HepG2 (cell line): ENCODE measurements at regions not wholly inside any gene's neighbourhood (a gene's known extent, or its start where the extent isn't known, plus 50 kb on each side); places are given as distances from the start of the nearest gene placed in this dataset.

Source experiments
- ATAC-seq: fragments of 200-7000 bp; cut with Tn5 transposase; 3 replicates; pipeline ENCODE4 v1.9.1; 2020; ENCODE audit warnings: mild to moderate bottlenecking, moderate library complexity
- BruUV-seq: library from RNA; stranded (reverse); fragments of 400-500 nt; replicated peaks from 2 replicates; lab custom pipeline; 2021; lab: Mats Ljungman, UMichigan
- CTCF ChIA-PET: fragments of 300-600 bp; formaldehyde crosslinking; extraction: SDS; loops from one replicate; lab custom pipeline; 2021; ENCODE audit warnings: low total read pairs, inconsistent platforms, low intra/inter-chr PET ratio; lab: Yijun Ruan, JAX
- POLR2A ChIA-PET: fragments of 350-600 bp; sonication (Branson Sonifier 250); formaldehyde crosslinking; loops from one replicate; lab custom pipeline; 2020; ENCODE audit warnings: antibody characterized with exemption, inconsistent platforms; lab: Yijun Ruan, JAX
- DNase-seq: peaks from one replicate; pipeline ENCODE4 v3.0.0-alpha.2; 2015; ENCODE audit warnings: low spot score
- FAIRE-seq: peaks from 3 replicates; lab custom pipeline; 2011; peaks lifted over from hg19 to GRCh38; lab: Jason Lieb, UNC
- H2AFZ ChIP-seq: one replicate; pipeline ENCODE4 v1.6.1; 2011; ENCODE audit warnings: low read length, inconsistent platforms
- H3K27ac ChIP-seq: fragments of 300-600 bp; 3 replicates; pipeline ENCODE4 v1.8.0; 2011; ENCODE audit warnings: mixed run types, mild to moderate bottlenecking, mixed read lengths, low read length, inconsistent platforms; ENCODE audit not compliant: insufficient read depth; ENCODE audit errors: extremely low read length
- H3K27me3 ChIP-seq, 2 experiments: fragments of 200-600 bp in 1 of 2; 2 replicates in 1 of 2; 3 replicates in 1 of 2; pipeline versions ENCODE4 v1.6.0 to v1.8.0; 2011; ENCODE audit warnings: low read length in 2 of 2, mild to moderate bottlenecking in 2 of 2, moderate library complexity in 2 of 2, inconsistent platforms in 1 of 2; ENCODE audit not compliant: insufficient read depth in 2 of 2, control insufficient read depth in 1 of 2
- H3K36me3 ChIP-seq, 2 experiments: fragments of 200-600 bp in 1 of 2; replicated peaks in 1 of 2; 2 replicates in 1 of 2; 3 replicates in 1 of 2; pipeline versions ENCODE4 v1.5.1 to v1.8.0; 2011; ENCODE audit warnings: low read length in 2 of 2, inconsistent platforms in 1 of 2; ENCODE audit not compliant: insufficient read depth in 2 of 2, control insufficient read depth in 1 of 2
- H3K4me1 ChIP-seq: 2 replicates; pipeline ENCODE4 v1.5.1; 2012; ENCODE audit warnings: low read length, inconsistent platforms; ENCODE audit not compliant: insufficient read depth
- H3K4me2 ChIP-seq: 2 replicates; pipeline ENCODE4 v1.6.0; 2011; ENCODE audit warnings: low read depth, low read length, inconsistent platforms
- H3K4me3 ChIP-seq, 3 experiments: fragments of 200-600 bp in 1 of 3; sonication (generic), shearing (Covaris generic) in 1 of 3; replicated peaks in 1 of 3; 2 replicates each; pipeline ENCODE4 v1.5.1; 2011 to 2016; ENCODE audit warnings: low read length in 3 of 3, inconsistent platforms in 2 of 3, low read depth in 2 of 3, mild to moderate bottlenecking in 2 of 3, control low read depth in 1 of 3, mixed read lengths in 1 of 3; ENCODE audit not compliant: insufficient read depth in 1 of 3
- H3K79me2 ChIP-seq: one replicate; pipeline ENCODE4 v1.6.1; 2011; ENCODE audit warnings: low read length, inconsistent platforms; ENCODE audit not compliant: insufficient read depth
- H3K9ac ChIP-seq: 2 replicates; pipeline ENCODE4 v1.6.0; 2011; ENCODE audit warnings: mild to moderate bottlenecking, low read depth, low read length, inconsistent platforms; ENCODE audit not compliant: insufficient read depth
- H3K9me3 ChIP-seq: 2 replicates; pipeline ENCODE4 v1.5.1; 2012; ENCODE audit warnings: mild to moderate bottlenecking, low read length
- H4K20me1 ChIP-seq: 2 replicates; pipeline ENCODE4 v1.6.0; 2011; ENCODE audit warnings: inconsistent platforms, mild to moderate bottlenecking, low read length, moderate library complexity; ENCODE audit not compliant: insufficient read depth
- ATF5 ChIP-seq: sonication (generic); formaldehyde crosslinking; IDR thresholded peaks from 2 replicates; pipeline ENCODE4 v1.4.0; 2020; ENCODE audit warnings: mild to moderate bottlenecking, low read depth, missing genetic modification reagents
- DMAP1 ChIP-seq: IDR thresholded peaks from 2 replicates; pipeline ENCODE4 v1.6.1; 2016
- GFI1 ChIP-seq: sonication (generic); formaldehyde crosslinking; IDR thresholded peaks from 2 replicates; pipeline ENCODE4 v1.5.0; 2020; ENCODE audit warnings: missing genetic modification reagents, mild to moderate bottlenecking, borderline replicate concordance
- HNRNPK ChIP-seq: fragments of 200-400 bp; formaldehyde crosslinking; IDR thresholded peaks from 2 replicates; pipeline ENCODE4 v1.6.1; 2018; ENCODE audit warnings: low read length, low read depth, moderate library complexity, mild to moderate bottlenecking; ENCODE audit not compliant: poor library complexity, severe bottlenecking
- HNRNPUL1 ChIP-seq: fragments of 200-400 bp; formaldehyde crosslinking; IDR thresholded peaks from 2 replicates; pipeline ENCODE4 v1.6.1; 2017; ENCODE audit warnings: low read depth, mild to moderate bottlenecking, low read length, moderate library complexity
- SALL2 ChIP-seq: sonication (generic); formaldehyde crosslinking; IDR thresholded peaks from 2 replicates; pipeline ENCODE4 v1.8.1; 2023; ENCODE audit warnings: mild to moderate bottlenecking, missing genetic modification reagents, inconsistent platforms
- SMC3 ChIP-seq: IDR thresholded peaks from 2 replicates; pipeline ENCODE4 v1.6.1; 2011; ENCODE audit warnings: low read length, improper control_type of control experiment
- TRIM24 ChIP-seq: sonication (generic); formaldehyde crosslinking; IDR thresholded peaks from 2 replicates; pipeline ENCODE4 v1.8.0; 2022; ENCODE audit warnings: mild to moderate bottlenecking, missing genetic modification reagents
- ZNF282 ChIP-seq: fragments of 450-650 bp; IDR thresholded peaks from 2 replicates; pipeline ENCODE4 v1.6.1; 2018; ENCODE audit not compliant: partially characterized antibody
- ZNF510 ChIP-seq: sonication (generic); formaldehyde crosslinking; IDR thresholded peaks from 2 replicates; pipeline ENCODE4 v1.4.0; 2020; ENCODE audit warnings: low read depth, mild to moderate bottlenecking, missing genetic modification reagents
- ZNF530 ChIP-seq: sonication (generic); formaldehyde crosslinking; IDR thresholded peaks from 2 replicates; pipeline ENCODE4 v1.5.0; 2020; ENCODE audit warnings: low read depth, mild to moderate bottlenecking, missing genetic modification reagents
- ZNF800 ChIP-seq: sonication (generic); formaldehyde crosslinking; IDR thresholded peaks from 2 replicates; pipeline ENCODE4 v1.4.0; 2020; ENCODE audit warnings: missing genetic modification reagents
- ZNF850 ChIP-seq: sonication (generic); formaldehyde crosslinking; conservative IDR thresholded peaks from 2 replicates; pipeline ENCODE4 v1.9.0; 2021; ENCODE audit warnings: mild to moderate bottlenecking, missing genetic modification reagents
- WGBS: methylation state at CpG from one replicate; pipeline ENCODE4 v1.1.6; 2017; ENCODE audit warnings: low lambda C conversion rate; 5-methylcytosine and 5-hydroxymethylcytosine counted together
- in situ Hi-C: cut with HindIII; loops from 2 replicates; pipeline ENCODE4 v1.10.0; 2017; ENCODE audit warnings: low pct_unique_long_range_greater_than_20kb; ENCODE audit not compliant: extremely low pct_ligation_motif_present
- intact Hi-C: fragments of 100-400 bp; cut with micrococcal nuclease; formaldehyde crosslinking; loops from one replicate; pipeline ENCODE4 v1.10.0; 2022; ENCODE audit not compliant: unreplicated experiment

- intact Hi-C loops = no loop called here
- H3K36me3 ChIP-seq = no peaks in the 10 kb centered on the region
- WGBS = 2% methylated on average over 2 of the region's 2 CpGs
- TF ChIP-seq GFI1 (CRISPR knock-in tag) (no peak), HNRNPUL1 (no peak), HNRNPK (no peak), ZNF800 (CRISPR knock-in tag) (no peak), ZNF850 (no peak), SALL2 (CRISPR knock-in tag) (no peak), ATF5 (CRISPR knock-in tag) (no peak), TRIM24 (no peak), ZNF282 (no peak), ZNF530 (CRISPR knock-in tag) (no peak), DMAP1 (CRISPR knock-in tag) (no peak), SMC3 (no peak), ZNF510 (no peak)
- TF ChIP-seq, all 625 proteins: peak for 0
- FAIRE-seq = no peak
- H2AFZ ChIP-seq = no peak overlapping the region
- H3K9me3 ChIP-seq = peaks cover 95% of the 10 kb centered on the region
- in situ Hi-C loops = no loop called here
- H3K4me1 ChIP-seq = no peaks in the 10 kb centered on the region
- no peak overlapping the region for H3K27ac ChIP-seq
- no TSS peak for BruUV-seq
- ChIA-PET POLR2A (no interaction called here), CTCF (no interaction called here)
- H4K20me1 ChIP-seq = no peaks in the 10 kb centered on the region
- no peak overlapping the region for H3K4me3 ChIP-seq
- DNase-seq = no peak
- no peak for ATAC-seq
- H3K79me2 ChIP-seq = no peaks in the 10 kb centered on the region
- no peak overlapping the region for H3K9ac ChIP-seq
- no peak overlapping the region for H3K4me2 ChIP-seq
- no peaks in the 10 kb centered on the region for H3K27me3 ChIP-seq
Measured at GRCh38 chr13:18996221-18996620, 185.4 kb downstream of the TUBA3C start.
